H9 (cell line): ENCODE measurements at regions not wholly inside any gene's neighbourhood (a gene's known extent, or its start where the extent isn't known, plus 50 kb on each side); places are given as distances from the start of the nearest gene placed in this dataset.

Source experiments
- DNase-seq: peaks from one replicate; pipeline ENCODE4 v3.0.0-alpha.2; 2017
- H2AFZ ChIP-seq: one replicate; pipeline ENCODE4 v1.6.1; 2013; ENCODE audit warnings: mild to moderate bottlenecking, low read length, control low read depth, moderate library complexity
- H2AK5ac ChIP-seq: 2 replicates; pipeline ENCODE4 v1.6.1; 2013; ENCODE audit warnings: low read length, control low read depth, mixed read lengths; ENCODE audit not compliant: insufficient read length
- H2BK120ac ChIP-seq: one replicate; pipeline ENCODE4 v1.6.1; 2013; ENCODE audit warnings: low read depth, mild to moderate bottlenecking, low read length, control low read depth, inconsistent platforms; ENCODE audit not compliant: poor library complexity, severe bottlenecking
- H2BK12ac ChIP-seq: 2 replicates; pipeline ENCODE4 v1.6.1; 2013; ENCODE audit warnings: low read length, control low read depth, mixed read lengths, low read depth; ENCODE audit not compliant: insufficient read length
- H2BK15ac ChIP-seq: 2 replicates; pipeline ENCODE4 v1.6.1; 2013; ENCODE audit warnings: low read depth, low read length, control low read depth
- H2BK20ac ChIP-seq: one replicate; pipeline ENCODE4 v1.6.1; 2013; ENCODE audit warnings: low read depth, mild to moderate bottlenecking, low read length, control low read depth, inconsistent platforms; ENCODE audit not compliant: poor library complexity, severe bottlenecking
- H2BK5ac ChIP-seq: 2 replicates; pipeline ENCODE4 v1.6.1; 2013; ENCODE audit warnings: low read length, control low read depth, mixed read lengths; ENCODE audit not compliant: insufficient read length
- H3K14ac ChIP-seq: 2 replicates; pipeline ENCODE4 v1.6.1; 2013; ENCODE audit warnings: low read length, control low read depth; ENCODE audit not compliant: insufficient read depth
- H3K18ac ChIP-seq: 2 replicates; pipeline ENCODE4 v1.6.1; 2013; ENCODE audit warnings: low read depth, mild to moderate bottlenecking, mixed read lengths, low read length, control low read depth; ENCODE audit not compliant: insufficient read length
- H3K23ac ChIP-seq: 2 replicates; pipeline ENCODE4 v1.6.1; 2013; ENCODE audit warnings: low read length, control low read depth, mixed read lengths, low read depth; ENCODE audit not compliant: insufficient read length
- H3K23me2 ChIP-seq: 2 replicates; pipeline ENCODE4 v1.6.1; 2013; ENCODE audit warnings: low read depth, mild to moderate bottlenecking, mixed read lengths, low read length, control low read depth; ENCODE audit not compliant: insufficient read length, poor library complexity, severe bottlenecking
- H3K27ac ChIP-seq: 2 replicates; pipeline ENCODE4 v1.5.1; 2013; ENCODE audit warnings: low read length, control low read depth, mixed read lengths, low read depth; ENCODE audit not compliant: insufficient read length
- H3K27me3 ChIP-seq: 2 replicates; pipeline ENCODE4 v1.6.1; 2013; ENCODE audit warnings: low read length, control low read depth, inconsistent platforms; ENCODE audit not compliant: insufficient read depth
- H3K4ac ChIP-seq: 2 replicates; pipeline ENCODE4 v1.6.1; 2013; ENCODE audit warnings: low read depth, mild to moderate bottlenecking, control low read depth, inconsistent platforms, low read length, moderate library complexity
- H3K4me1 ChIP-seq: 2 replicates; pipeline ENCODE4 v1.6.1; 2013; ENCODE audit warnings: low read length, control low read depth, inconsistent platforms; ENCODE audit not compliant: insufficient read depth
- H3K4me2 ChIP-seq: 2 replicates; pipeline ENCODE4 v1.6.1; 2013; ENCODE audit warnings: low read length, control low read depth, mixed read lengths; ENCODE audit not compliant: insufficient read length, insufficient read depth
- H3K56ac ChIP-seq: 2 replicates; pipeline ENCODE4 v1.6.1; 2013; ENCODE audit warnings: low read depth, mild to moderate bottlenecking, mixed read lengths, low read length, control low read depth; ENCODE audit not compliant: insufficient read length
- H3K79me1 ChIP-seq: 2 replicates; pipeline ENCODE4 v1.6.1; 2013; ENCODE audit warnings: low read depth, mild to moderate bottlenecking, moderate library complexity, low read length, control low read depth, inconsistent platforms; ENCODE audit not compliant: insufficient read depth, poor library complexity, severe bottlenecking
- H3K79me2 ChIP-seq: 2 replicates; pipeline ENCODE4 v1.6.1; 2013; ENCODE audit warnings: low read length, control low read depth, inconsistent platforms; ENCODE audit not compliant: insufficient read depth
- H3K9ac ChIP-seq: 2 replicates; pipeline ENCODE4 v1.6.1; 2013; ENCODE audit warnings: low read length, control low read depth, mixed read lengths; ENCODE audit not compliant: insufficient read length; ENCODE audit errors: extremely low read depth
- H3K9me3 ChIP-seq: one replicate; pipeline ENCODE4 v1.6.1; 2013; ENCODE audit warnings: low read depth, low read length, inconsistent platforms; ENCODE audit not compliant: control insufficient read depth
- H3T11ph ChIP-seq: one replicate; pipeline ENCODE4 v1.6.1; 2013; ENCODE audit warnings: mild to moderate bottlenecking, low read length, control low read depth, inconsistent platforms
- H4K20me1 ChIP-seq: one replicate; pipeline ENCODE4 v1.6.1; 2013; ENCODE audit not compliant: control insufficient read depth, insufficient read length, insufficient read depth
- H4K5ac ChIP-seq: 2 replicates; pipeline ENCODE4 v1.6.1; 2013; ENCODE audit warnings: low read depth, mild to moderate bottlenecking, mixed read lengths, low read length, control low read depth; ENCODE audit not compliant: insufficient read length
- H4K8ac ChIP-seq: replicated peaks from 2 replicates; pipeline ENCODE4 v1.6.1; 2013; ENCODE audit warnings: low read length, control low read depth, mixed read lengths, low read depth; ENCODE audit not compliant: insufficient read length
- H4K91ac ChIP-seq: 2 replicates; pipeline ENCODE4 v1.6.1; 2013; ENCODE audit warnings: low read depth, mild to moderate bottlenecking, moderate library complexity, mixed read lengths, low read length, control low read depth; ENCODE audit not compliant: insufficient read length
- H3K27ac Mint-ChIP-seq, 3 experiments: 2 replicates in 2 of 3; 3 replicates in 1 of 3; pipeline ENCODE4 v1.8.0; 2020 to 2021; ENCODE audit warnings: mixed read lengths in 3 of 3, mild to moderate bottlenecking in 1 of 3, moderate library complexity in 1 of 3
- H3K27me3 Mint-ChIP-seq: 2 replicates; pipeline ENCODE4 v1.8.0; 2021; ENCODE audit warnings: low read depth, mild to moderate bottlenecking, moderate library complexity, mixed read lengths
- H3K36me3 Mint-ChIP-seq, 3 experiments: 2 replicates in 2 of 3; 3 replicates in 1 of 3; pipeline ENCODE4 v1.8.0; 2020 to 2021; ENCODE audit warnings: low read depth in 3 of 3, mixed read lengths in 3 of 3; ENCODE audit not compliant: insufficient read depth in 1 of 3
- H3K4me1 Mint-ChIP-seq, 2 experiments: 2 replicates each; pipeline ENCODE4 v1.8.0; 2020; ENCODE audit warnings: mixed read lengths in 2 of 2
- H3K4me3 Mint-ChIP-seq, 2 experiments: 2 replicates in 1 of 2; 3 replicates in 1 of 2; pipeline ENCODE4 v1.8.0; 2020 to 2021; ENCODE audit warnings: mild to moderate bottlenecking in 2 of 2, mixed read lengths in 2 of 2, moderate library complexity in 1 of 2
- H3K9me3 Mint-ChIP-seq, 2 experiments: 2 replicates in 1 of 2; 3 replicates in 1 of 2; pipeline ENCODE4 v1.8.0; 2020; ENCODE audit warnings: mild to moderate bottlenecking in 2 of 2, mixed read lengths in 2 of 2, moderate library complexity in 1 of 2
- CTCF ChIP-seq: fragments of 200-600 bp; sonication (generic); conservative IDR thresholded peaks from 3 replicates; pipeline ENCODE4 v1.8.0; 2021; ENCODE audit warnings: antibody characterized with exemption, mild to moderate bottlenecking
- WGBS: extraction: QIAGEN DNeasy Blood & Tissue Kit; methylation state at CpG from one replicate; pipeline ENCODE4 v1.1.7; 2013; ENCODE audit warnings: missing lambda C conversion rate, low lambda C conversion rate, mixed read lengths; ENCODE audit not compliant: insufficient read length; ENCODE audit errors: extremely low coverage; 5-methylcytosine and 5-hydroxymethylcytosine counted together

GRCh38 chr6:147149092-147149491, 55.1 kb upstream of the STXBP5 start:
- no peak overlapping the region for H2BK20ac ChIP-seq
- Mint-ChIP-seq H3K4me3 (no peak overlapping the region), H3K36me3 (no peaks in the 10 kb centered on the region), H3K27ac (no peak overlapping the region), H3K27me3 (no peaks in the 10 kb centered on the region; the same call in 1 of the 2 replicates), H3K4me1 (no peaks in the 10 kb centered on the region), H3K9me3 (no peaks in the 10 kb centered on the region)
- H3K27me3 ChIP-seq: no peaks in the 10 kb centered on the region
- H2BK15ac ChIP-seq: no peak overlapping the region
- H3K23me2 ChIP-seq: no peaks in the 10 kb centered on the region
- no peak overlapping the region for H4K91ac ChIP-seq
- no peak overlapping the region for H3K56ac ChIP-seq
- H3K4ac ChIP-seq: no peak overlapping the region
- no peak overlapping the region for H4K5ac ChIP-seq
- no peak overlapping the region for H4K8ac ChIP-seq
- no peaks in the 10 kb centered on the region for H3K79me1 ChIP-seq
- H3K18ac ChIP-seq: no peak overlapping the region
- no peak for TF ChIP-seq CTCF
- H2BK5ac ChIP-seq: no peak overlapping the region
- H3K4me1 ChIP-seq: no peaks in the 10 kb centered on the region
- H3K79me2 ChIP-seq: no peaks in the 10 kb centered on the region
- DNase-seq: no peak
- H3T11ph ChIP-seq: no peak overlapping the region
- no peak overlapping the region for H3K23ac ChIP-seq
- H3K4me2 ChIP-seq: no peak overlapping the region
- H3K9ac ChIP-seq: no peak overlapping the region
- no peak overlapping the region for H3K27ac ChIP-seq
- no peak overlapping the region for H2BK120ac ChIP-seq
- H2AK5ac ChIP-seq: no peak overlapping the region
- no CpG with 5 or more reads among the region's 4 CpGs for WGBS
- H2BK12ac ChIP-seq: no peak overlapping the region
- H3K14ac ChIP-seq: no peak overlapping the region
- no peaks in the 10 kb centered on the region for H4K20me1 ChIP-seq
- no peak overlapping the region for H2AFZ ChIP-seq
- H3K9me3 ChIP-seq: no peaks in the 10 kb centered on the region
